AG09309 (cell line): ENCODE measurements at regions not wholly inside any gene's neighbourhood (a gene's known extent, or its start where the extent isn't known, plus 50 kb on each side); places are given as distances from the start of the nearest gene placed in this dataset.

Source experiments
- DNase-seq: peaks from one replicate; pipeline ENCODE4 v3.0.0-alpha.2; 2010; ENCODE audit warnings: low read depth
- H3K4me3 ChIP-seq: 2 replicates; pipeline ENCODE4 v1.5.1; 2011; ENCODE audit warnings: mild to moderate bottlenecking, low read depth, low read length, moderate library complexity; ENCODE audit not compliant: control insufficient read depth
- TF ChIP-seq, protein P1 (sequence below): IDR thresholded peaks from 2 replicates; pipeline ENCODE4 v1.5.1; 2011; ENCODE audit warnings: mild to moderate bottlenecking, low read depth, low read length, inconsistent platforms; ENCODE audit not compliant: insufficient read depth, control insufficient read depth; ENCODE audit errors: missing control alignments

GRCh38 chr9:105168870-105169319 is 75.6 kb upstream of the SLC44A1 start:
- no peak for DNase-seq
- TF ChIP-seq, protein P1, sequence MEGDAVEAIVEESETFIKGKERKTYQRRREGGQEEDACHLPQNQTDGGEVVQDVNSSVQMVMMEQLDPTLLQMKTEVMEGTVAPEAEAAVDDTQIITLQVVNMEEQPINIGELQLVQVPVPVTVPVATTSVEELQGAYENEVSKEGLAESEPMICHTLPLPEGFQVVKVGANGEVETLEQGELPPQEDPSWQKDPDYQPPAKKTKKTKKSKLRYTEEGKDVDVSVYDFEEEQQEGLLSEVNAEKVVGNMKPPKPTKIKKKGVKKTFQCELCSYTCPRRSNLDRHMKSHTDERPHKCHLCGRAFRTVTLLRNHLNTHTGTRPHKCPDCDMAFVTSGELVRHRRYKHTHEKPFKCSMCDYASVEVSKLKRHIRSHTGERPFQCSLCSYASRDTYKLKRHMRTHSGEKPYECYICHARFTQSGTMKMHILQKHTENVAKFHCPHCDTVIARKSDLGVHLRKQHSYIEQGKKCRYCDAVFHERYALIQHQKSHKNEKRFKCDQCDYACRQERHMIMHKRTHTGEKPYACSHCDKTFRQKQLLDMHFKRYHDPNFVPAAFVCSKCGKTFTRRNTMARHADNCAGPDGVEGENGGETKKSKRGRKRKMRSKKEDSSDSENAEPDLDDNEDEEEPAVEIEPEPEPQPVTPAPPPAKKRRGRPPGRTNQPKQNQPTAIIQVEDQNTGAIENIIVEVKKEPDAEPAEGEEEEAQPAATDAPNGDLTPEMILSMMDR: no peak
- no peak overlapping the region for H3K4me3 ChIP-seq

- no peak overlapping the region for H3K4me3 ChIP-seq
- DNase-seq: no peak
- TF ChIP-seq, protein P1: no peak
These were observed 73.4 kb upstream of the SLC44A1 start for GRCh38 chr9:105171076-105171475.

DNA sequence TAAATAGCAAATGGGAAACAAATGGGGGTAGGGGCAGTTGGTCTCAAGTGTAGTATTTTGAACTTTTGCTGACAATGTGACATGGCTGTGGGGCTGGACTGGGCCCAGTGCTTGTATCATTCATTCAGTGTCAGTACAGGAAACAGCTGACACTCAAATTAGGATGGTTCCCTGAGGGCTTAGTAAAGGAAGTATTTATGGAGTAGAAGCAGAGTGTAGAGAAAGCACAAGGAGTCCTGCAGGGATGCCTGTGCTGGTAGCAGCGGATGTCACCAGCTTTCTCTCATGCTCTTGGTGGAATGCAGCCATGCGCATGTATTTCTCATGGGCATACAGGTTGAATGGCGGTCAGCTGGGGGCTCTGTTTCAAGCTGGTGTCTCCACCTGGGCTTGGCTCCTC is 72.9 kb upstream of the SLC44A1 start:
- TF ChIP-seq, protein P1: no peak
- DNase-seq: no peak
- no peak overlapping the region for H3K4me3 ChIP-seq

- TF ChIP-seq, protein P1: no peak
- H3K4me3 ChIP-seq: no peak overlapping the region
- no peak for DNase-seq
These were observed 72.0 kb upstream of the SLC44A1 start for GRCh38 chr9:105172436-105172835.

DNA sequence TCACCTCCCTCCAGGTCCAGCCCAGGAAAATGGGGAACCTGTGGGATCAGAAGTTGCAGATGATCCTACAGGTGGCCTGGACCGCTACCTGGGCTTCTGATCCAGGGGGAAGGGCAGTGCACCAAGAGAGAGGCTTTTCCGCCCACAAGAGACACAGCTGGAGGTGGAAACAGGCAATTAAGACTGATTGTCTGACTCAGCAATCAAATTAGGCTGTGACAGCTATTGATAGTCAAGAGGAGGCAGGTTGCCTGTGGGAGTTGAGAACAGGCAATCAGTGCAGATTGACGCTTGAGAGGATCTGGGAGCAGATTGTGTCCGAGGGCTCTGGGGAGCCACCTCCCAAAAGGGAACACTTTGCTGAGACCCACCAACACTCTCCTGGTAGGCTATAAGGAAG is 71.1 kb upstream of the SLC44A1 start:
- TF ChIP-seq, protein P1: no peak
- H3K4me3 ChIP-seq: no peak overlapping the region
- no peak for DNase-seq

DNA sequence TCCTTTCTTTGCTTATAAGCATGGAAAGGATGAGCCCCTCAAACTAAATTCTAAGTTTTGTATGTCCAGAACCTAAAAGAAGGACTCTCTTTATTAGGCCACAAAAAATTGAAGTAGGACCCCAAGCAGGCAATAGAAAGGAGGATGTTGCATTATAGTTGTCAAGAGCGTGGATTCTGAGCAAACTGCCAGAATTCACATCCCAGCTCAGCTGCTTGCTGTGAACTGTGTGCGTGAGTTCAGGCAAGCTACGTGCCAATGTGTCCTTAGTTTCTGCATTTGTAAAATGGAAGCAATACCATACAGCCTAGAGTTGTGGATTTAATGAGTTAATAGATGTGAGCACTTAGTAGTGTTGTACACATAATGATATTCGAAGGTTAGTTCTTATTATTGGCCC is 70.6 kb upstream of the SLC44A1 start:
- TF ChIP-seq, protein P1: no peak
- no peak overlapping the region for H3K4me3 ChIP-seq

DNA sequence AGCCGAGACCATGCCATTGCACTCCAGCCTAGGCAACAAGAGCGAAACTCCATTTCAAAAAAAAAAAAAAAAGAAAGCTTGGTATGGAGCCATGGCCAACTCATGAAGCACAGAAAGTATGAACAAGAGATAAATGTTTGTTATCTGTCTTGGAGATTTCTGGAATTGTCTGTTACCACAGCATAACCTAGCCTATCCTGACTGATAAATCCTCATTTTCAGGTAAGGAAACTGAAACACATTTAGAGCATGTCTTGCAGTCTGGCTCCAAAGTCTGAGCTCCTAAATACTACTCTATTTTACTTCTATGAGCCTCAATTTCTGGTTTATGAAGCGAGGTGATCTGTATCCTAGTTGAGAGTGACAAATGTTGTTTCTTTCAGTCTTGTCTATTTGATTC is 68.3 kb upstream of the SLC44A1 start:
- no peak overlapping the region for H3K4me3 ChIP-seq
- DNase-seq: no peak
- TF ChIP-seq, protein P1: no peak

More for the DNA sequence above, 70.6 kb upstream of the SLC44A1 start:
- DNase-seq: no peak
